ENCODE measurements at regions not wholly inside any gene's neighbourhood (a gene's known extent, or its start where the extent isn't known, plus 50 kb on each side); places are given as distances from the start of the nearest gene placed in this dataset.

- WGBS, 2 donors: 38 to 60% methylated on average over 4 of the region's 4 CpGs
- intact Hi-C loops (cut with DNase I): no loop called here
- ATAC-seq (no peak), DNase-seq (no peak)
- H3K4me3 ChIP-seq: no peak overlapping the region
- no peaks in the 10 kb centered on the region for H3K4me1 ChIP-seq
- H3K27me3 ChIP-seq: no peaks in the 10 kb centered on the region
- H3K36me3 ChIP-seq (replicated peaks in 1 of 2; ENCODE audit: insufficient read depth in 1 of 2, low read depth in 2 of 2): no peaks in the 10 kb centered on the region
- H3K27ac ChIP-seq: no peak overlapping the region
- TF ChIP-seq CTCF (IDR thresholded peaks at IDR 0.05) (no peak), POLR2A (IDR thresholded peaks at IDR 0.05) (no peak)
- no peaks in the 10 kb centered on the region for H3K9me3 ChIP-seq
These were observed 968.6 kb downstream of the TLE4 start for GRCh38 chr9:80540387-80540786.

- no peak for ATAC-seq
- intact Hi-C loops (cut with DNase I): no loop called here
- TF ChIP-seq POLR2A (IDR thresholded peaks at IDR 0.05): no peak
- TF ChIP-seq CTCF (IDR thresholded peaks at IDR 0.05): no peak
- Histone ChIP-seq H3K36me3 (replicated peaks in 1 of 2; ENCODE audit: insufficient read depth in 1 of 2, low read depth in 2 of 2) (no peaks in the 10 kb centered on the region), H3K27me3 (no peaks in the 10 kb centered on the region), H3K9me3 (no peaks in the 10 kb centered on the region), H3K4me3 (no peak overlapping the region), H3K4me1 (no peaks in the 10 kb centered on the region), H3K27ac (no peak overlapping the region)
- no peak for DNase-seq
- WGBS, 2 donors: 47 to 52% methylated on average over 1 of the region's 1 CpG
These were observed 967.2 kb downstream of the TLE4 start for GRCh38 chr9:80538976-80539375.

- no peak for TF ChIP-seq CTCF (IDR thresholded peaks at IDR 0.05)
- no peaks in the 10 kb centered on the region for H3K4me1 ChIP-seq
- no peaks in the 10 kb centered on the region for H3K27me3 ChIP-seq
- no peaks in the 10 kb centered on the region for H3K9me3 ChIP-seq
- H3K27ac ChIP-seq: no peak overlapping the region
- 62 to 71% methylated on average over 3 of the region's 3 CpGs for WGBS, 2 donors
- H3K4me3 ChIP-seq: no peak overlapping the region
- DNase-seq: no peak
- intact Hi-C loops (cut with DNase I): no loop called here
- H3K36me3 ChIP-seq (replicated peaks in 1 of 2; ENCODE audit: insufficient read depth in 1 of 2, low read depth in 2 of 2): no peaks in the 10 kb centered on the region
- ATAC-seq: no peak
These were observed 950.7 kb downstream of the TLE4 start for GRCh38 chr9:80522465-80522864.

GRCh38 chr9:80521151-80521550 is 949.4 kb downstream of the TLE4 start:
- DNase-seq (no peak), ATAC-seq (no peak)
- Histone ChIP-seq H3K4me3 (no peak overlapping the region), H3K36me3 (replicated peaks in 1 of 2; ENCODE audit: insufficient read depth in 1 of 2, low read depth in 2 of 2) (no peaks in the 10 kb centered on the region), H3K9me3 (no peaks in the 10 kb centered on the region), H3K4me1 (no peaks in the 10 kb centered on the region), H3K27ac (no peak overlapping the region), H3K27me3 (no peaks in the 10 kb centered on the region)
- intact Hi-C loops (cut with DNase I): no loop called here
- TF ChIP-seq POLR2A (IDR thresholded peaks at IDR 0.05) (no peak), CTCF (IDR thresholded peaks at IDR 0.05) (no peak)
- 59 to 62% methylated on average over 3 of the region's 3 CpGs for WGBS, 2 donors

- DNase-seq: no peak
- Histone ChIP-seq H3K4me1 (no peaks in the 10 kb centered on the region), H3K27ac (no peak overlapping the region), H3K4me3 (no peak overlapping the region), H3K9me3 (no peaks in the 10 kb centered on the region), H3K27me3 (no peaks in the 10 kb centered on the region), H3K36me3 (replicated peaks in 1 of 2; ENCODE audit: insufficient read depth in 1 of 2, low read depth in 2 of 2) (no peaks in the 10 kb centered on the region)
- WGBS, 2 donors: 73 to 77% methylated on average over 4 of the region's 4 CpGs
- TF ChIP-seq CTCF (IDR thresholded peaks at IDR 0.05) (no peak), POLR2A (IDR thresholded peaks at IDR 0.05) (no peak)
- intact Hi-C loops (cut with DNase I): no loop called here
- ATAC-seq: no peak
These were observed 948.5 kb downstream of the TLE4 start for GRCh38 chr9:80520231-80520630.

Measured in body of pancreas (tissue), 4 donors.